H9 (cell line): ENCODE measurements at regions not wholly inside any gene's neighbourhood (a gene's known extent, or its start where the extent isn't known, plus 50 kb on each side); places are given as distances from the start of the nearest gene placed in this dataset.
"Not testable (repeated sequence)": the region's sequence is repeated elsewhere in the genome, so short reads cannot be mapped to it uniquely, and the experiment has no call there.

Experiments used
- DNase-seq: peaks from one replicate; pipeline ENCODE4 v3.0.0-alpha.2; 2017
- H2AFZ ChIP-seq: one replicate; pipeline ENCODE4 v1.6.1; 2013; ENCODE audit warnings: mild to moderate bottlenecking, low read length, control low read depth, moderate library complexity
- H2AK5ac ChIP-seq: 2 replicates; pipeline ENCODE4 v1.6.1; 2013; ENCODE audit warnings: low read length, control low read depth, mixed read lengths; ENCODE audit not compliant: insufficient read length
- H2BK120ac ChIP-seq: one replicate; pipeline ENCODE4 v1.6.1; 2013; ENCODE audit warnings: low read depth, mild to moderate bottlenecking, low read length, control low read depth, inconsistent platforms; ENCODE audit not compliant: poor library complexity, severe bottlenecking
- H2BK12ac ChIP-seq: 2 replicates; pipeline ENCODE4 v1.6.1; 2013; ENCODE audit warnings: low read length, control low read depth, mixed read lengths, low read depth; ENCODE audit not compliant: insufficient read length
- H2BK15ac ChIP-seq: 2 replicates; pipeline ENCODE4 v1.6.1; 2013; ENCODE audit warnings: low read depth, low read length, control low read depth
- H2BK20ac ChIP-seq: one replicate; pipeline ENCODE4 v1.6.1; 2013; ENCODE audit warnings: low read depth, mild to moderate bottlenecking, low read length, control low read depth, inconsistent platforms; ENCODE audit not compliant: poor library complexity, severe bottlenecking
- H2BK5ac ChIP-seq: 2 replicates; pipeline ENCODE4 v1.6.1; 2013; ENCODE audit warnings: low read length, control low read depth, mixed read lengths; ENCODE audit not compliant: insufficient read length
- H3K14ac ChIP-seq: 2 replicates; pipeline ENCODE4 v1.6.1; 2013; ENCODE audit warnings: low read length, control low read depth; ENCODE audit not compliant: insufficient read depth
- H3K18ac ChIP-seq: 2 replicates; pipeline ENCODE4 v1.6.1; 2013; ENCODE audit warnings: low read depth, mild to moderate bottlenecking, mixed read lengths, low read length, control low read depth; ENCODE audit not compliant: insufficient read length
- H3K23ac ChIP-seq: 2 replicates; pipeline ENCODE4 v1.6.1; 2013; ENCODE audit warnings: low read length, control low read depth, mixed read lengths, low read depth; ENCODE audit not compliant: insufficient read length
- H3K23me2 ChIP-seq: 2 replicates; pipeline ENCODE4 v1.6.1; 2013; ENCODE audit warnings: low read depth, mild to moderate bottlenecking, mixed read lengths, low read length, control low read depth; ENCODE audit not compliant: insufficient read length, poor library complexity, severe bottlenecking
- H3K27ac ChIP-seq: 2 replicates; pipeline ENCODE4 v1.5.1; 2013; ENCODE audit warnings: low read length, control low read depth, mixed read lengths, low read depth; ENCODE audit not compliant: insufficient read length
- H3K27me3 ChIP-seq: 2 replicates; pipeline ENCODE4 v1.6.1; 2013; ENCODE audit warnings: low read length, control low read depth, inconsistent platforms; ENCODE audit not compliant: insufficient read depth
- H3K4ac ChIP-seq: 2 replicates; pipeline ENCODE4 v1.6.1; 2013; ENCODE audit warnings: low read depth, mild to moderate bottlenecking, control low read depth, inconsistent platforms, low read length, moderate library complexity
- H3K4me1 ChIP-seq: 2 replicates; pipeline ENCODE4 v1.6.1; 2013; ENCODE audit warnings: low read length, control low read depth, inconsistent platforms; ENCODE audit not compliant: insufficient read depth
- H3K4me2 ChIP-seq: 2 replicates; pipeline ENCODE4 v1.6.1; 2013; ENCODE audit warnings: low read length, control low read depth, mixed read lengths; ENCODE audit not compliant: insufficient read length, insufficient read depth
- H3K56ac ChIP-seq: 2 replicates; pipeline ENCODE4 v1.6.1; 2013; ENCODE audit warnings: low read depth, mild to moderate bottlenecking, mixed read lengths, low read length, control low read depth; ENCODE audit not compliant: insufficient read length
- H3K79me1 ChIP-seq: 2 replicates; pipeline ENCODE4 v1.6.1; 2013; ENCODE audit warnings: low read depth, mild to moderate bottlenecking, moderate library complexity, low read length, control low read depth, inconsistent platforms; ENCODE audit not compliant: insufficient read depth, poor library complexity, severe bottlenecking
- H3K79me2 ChIP-seq: 2 replicates; pipeline ENCODE4 v1.6.1; 2013; ENCODE audit warnings: low read length, control low read depth, inconsistent platforms; ENCODE audit not compliant: insufficient read depth
- H3K9ac ChIP-seq: 2 replicates; pipeline ENCODE4 v1.6.1; 2013; ENCODE audit warnings: low read length, control low read depth, mixed read lengths; ENCODE audit not compliant: insufficient read length; ENCODE audit errors: extremely low read depth
- H3K9me3 ChIP-seq: one replicate; pipeline ENCODE4 v1.6.1; 2013; ENCODE audit warnings: low read depth, low read length, inconsistent platforms; ENCODE audit not compliant: control insufficient read depth
- H3T11ph ChIP-seq: one replicate; pipeline ENCODE4 v1.6.1; 2013; ENCODE audit warnings: mild to moderate bottlenecking, low read length, control low read depth, inconsistent platforms
- H4K20me1 ChIP-seq: one replicate; pipeline ENCODE4 v1.6.1; 2013; ENCODE audit not compliant: control insufficient read depth, insufficient read length, insufficient read depth
- H4K5ac ChIP-seq: 2 replicates; pipeline ENCODE4 v1.6.1; 2013; ENCODE audit warnings: low read depth, mild to moderate bottlenecking, mixed read lengths, low read length, control low read depth; ENCODE audit not compliant: insufficient read length
- H4K8ac ChIP-seq: replicated peaks from 2 replicates; pipeline ENCODE4 v1.6.1; 2013; ENCODE audit warnings: low read length, control low read depth, mixed read lengths, low read depth; ENCODE audit not compliant: insufficient read length
- H4K91ac ChIP-seq: 2 replicates; pipeline ENCODE4 v1.6.1; 2013; ENCODE audit warnings: low read depth, mild to moderate bottlenecking, moderate library complexity, mixed read lengths, low read length, control low read depth; ENCODE audit not compliant: insufficient read length
- H3K27ac Mint-ChIP-seq, 3 experiments: 2 replicates in 2 of 3; 3 replicates in 1 of 3; pipeline ENCODE4 v1.8.0; 2020 to 2021; ENCODE audit warnings: mixed read lengths in 3 of 3, mild to moderate bottlenecking in 1 of 3, moderate library complexity in 1 of 3
- H3K27me3 Mint-ChIP-seq: 2 replicates; pipeline ENCODE4 v1.8.0; 2021; ENCODE audit warnings: low read depth, mild to moderate bottlenecking, moderate library complexity, mixed read lengths
- H3K36me3 Mint-ChIP-seq, 3 experiments: 2 replicates in 2 of 3; 3 replicates in 1 of 3; pipeline ENCODE4 v1.8.0; 2020 to 2021; ENCODE audit warnings: low read depth in 3 of 3, mixed read lengths in 3 of 3; ENCODE audit not compliant: insufficient read depth in 1 of 3
- H3K4me1 Mint-ChIP-seq, 2 experiments: 2 replicates each; pipeline ENCODE4 v1.8.0; 2020; ENCODE audit warnings: mixed read lengths in 2 of 2
- H3K4me3 Mint-ChIP-seq, 2 experiments: 2 replicates in 1 of 2; 3 replicates in 1 of 2; pipeline ENCODE4 v1.8.0; 2020 to 2021; ENCODE audit warnings: mild to moderate bottlenecking in 2 of 2, mixed read lengths in 2 of 2, moderate library complexity in 1 of 2
- H3K9me3 Mint-ChIP-seq, 2 experiments: 2 replicates in 1 of 2; 3 replicates in 1 of 2; pipeline ENCODE4 v1.8.0; 2020; ENCODE audit warnings: mild to moderate bottlenecking in 2 of 2, mixed read lengths in 2 of 2, moderate library complexity in 1 of 2
- whole genome bisulfite sequencing: extraction: QIAGEN DNeasy Blood & Tissue Kit; methylation state at CpG from one replicate; pipeline ENCODE4 v1.1.7; 2013; ENCODE audit warnings: missing lambda C conversion rate, low lambda C conversion rate, mixed read lengths; ENCODE audit not compliant: insufficient read length; ENCODE audit errors: extremely low coverage; 5-methylcytosine and 5-hydroxymethylcytosine counted together

GRCh38 chr2:87409601-87410000 lies 338.3 kb upstream of the PLGLB2 start:
- H3K4me1 ChIP-seq, H3K79me1 ChIP-seq, H4K8ac ChIP-seq, H3K23me2 ChIP-seq, H3K27ac ChIP-seq, H3K23ac ChIP-seq, H3K79me2 ChIP-seq, H3K4me3 Mint-ChIP-seq, H3K4me1 Mint-ChIP-seq, H3K9me3 ChIP-seq, H3K27me3 Mint-ChIP-seq, H3T11ph ChIP-seq, H3K9ac ChIP-seq, H2BK120ac ChIP-seq, H3K18ac ChIP-seq, H2BK12ac ChIP-seq, H3K56ac ChIP-seq, H3K4me2 ChIP-seq, H2AK5ac ChIP-seq, H4K20me1 ChIP-seq, H3K14ac ChIP-seq, H2BK20ac ChIP-seq, H2BK15ac ChIP-seq, H2BK5ac ChIP-seq, H2AFZ ChIP-seq, DNase-seq, H3K9me3 Mint-ChIP-seq, H4K5ac ChIP-seq, H3K27me3 ChIP-seq, H3K36me3 Mint-ChIP-seq, H3K4ac ChIP-seq, H4K91ac ChIP-seq, H3K27ac Mint-ChIP-seq: not testable (repeated sequence)
- WGBS: no CpG with 5 or more reads among the region's 4 CpGs

GRCh38 chr2:87410371-87410770 lies 337.5 kb upstream of the PLGLB2 start:
- H2BK20ac ChIP-seq, H4K91ac ChIP-seq, H3K23me2 ChIP-seq, H4K8ac ChIP-seq, H3K9me3 ChIP-seq, H3K18ac ChIP-seq, H4K5ac ChIP-seq, H3K9me3 Mint-ChIP-seq, H2BK120ac ChIP-seq, H3K9ac ChIP-seq, H2BK5ac ChIP-seq, H3K23ac ChIP-seq, H3K14ac ChIP-seq, H2AFZ ChIP-seq, H3K79me2 ChIP-seq, H3K79me1 ChIP-seq, H3K27me3 ChIP-seq, H3K4me1 Mint-ChIP-seq, H3K27ac ChIP-seq, H3K36me3 Mint-ChIP-seq, H3K4me1 ChIP-seq, H4K20me1 ChIP-seq, H3K27me3 Mint-ChIP-seq, H2AK5ac ChIP-seq, H3K56ac ChIP-seq, H3K4me3 Mint-ChIP-seq, H3K27ac Mint-ChIP-seq, H2BK12ac ChIP-seq, H3K4me2 ChIP-seq, H3K4ac ChIP-seq, DNase-seq, H3T11ph ChIP-seq, H2BK15ac ChIP-seq: not testable (repeated sequence)
- WGBS: no CpG with 5 or more reads among the region's 3 CpGs
